Endodermal cell (in vitro differentiated cells): ENCODE measurements at regions not wholly inside any gene's neighbourhood (a gene's known extent, or its start where the extent isn't known, plus 50 kb on each side); places are given as distances from the start of the nearest gene placed in this dataset.

Source experiments
- DNase-seq: peaks from one replicate; pipeline ENCODE4 v3.0.0-alpha.2; 2017
- H3K27ac ChIP-seq: 2 replicates; pipeline ENCODE4 v1.5.1; 2013; ENCODE audit warnings: mild to moderate bottlenecking, low read depth, low read length, moderate library complexity
- H3K27me3 ChIP-seq: 2 replicates; pipeline ENCODE4 v1.6.1; 2013; ENCODE audit warnings: mild to moderate bottlenecking, low read length, moderate library complexity; ENCODE audit not compliant: insufficient read depth, control insufficient read depth, poor library complexity, severe bottlenecking
- H3K36me3 ChIP-seq: 2 replicates; pipeline ENCODE4 v1.7.0; 2013; ENCODE audit warnings: mild to moderate bottlenecking, low read length, moderate library complexity; ENCODE audit not compliant: control insufficient read depth, insufficient read depth
- H3K4me1 ChIP-seq: one replicate; pipeline ENCODE4 v1.7.0; 2013; ENCODE audit warnings: low read length; ENCODE audit not compliant: control insufficient read depth, insufficient read depth
- H3K4me3 ChIP-seq: 2 replicates; pipeline ENCODE4 v1.5.1; 2013; ENCODE audit warnings: mild to moderate bottlenecking, low read length, moderate library complexity
- H3K9ac ChIP-seq: 2 replicates; pipeline ENCODE4 v1.6.1; 2013; ENCODE audit warnings: mild to moderate bottlenecking, low read length, moderate library complexity; ENCODE audit not compliant: poor library complexity, severe bottlenecking; ENCODE audit errors: extremely low read depth
- H3K9me3 ChIP-seq: 2 replicates; pipeline ENCODE4 v1.6.1; 2013; ENCODE audit warnings: mild to moderate bottlenecking, low read length, moderate library complexity; ENCODE audit not compliant: control insufficient read depth
- H3K27ac Mint-ChIP-seq: 2 replicates; pipeline ENCODE4 v1.8.0; 2020; ENCODE audit warnings: mixed read lengths
- H3K27me3 Mint-ChIP-seq: 2 replicates; pipeline ENCODE4 v1.8.0; 2021; ENCODE audit warnings: mild to moderate bottlenecking, mixed read lengths; ENCODE audit not compliant: insufficient read depth
- H3K36me3 Mint-ChIP-seq: 2 replicates; pipeline ENCODE4 v1.8.0; 2020; ENCODE audit warnings: low read depth, mixed read lengths
- H3K4me1 Mint-ChIP-seq: 2 replicates; pipeline ENCODE4 v1.8.0; 2020; ENCODE audit warnings: mixed read lengths
- H3K4me3 Mint-ChIP-seq: 2 replicates; pipeline ENCODE4 v1.8.0; 2020; ENCODE audit warnings: mild to moderate bottlenecking, moderate library complexity, mixed read lengths
- H3K9me3 Mint-ChIP-seq: 2 replicates; pipeline ENCODE4 v1.8.0; 2020; ENCODE audit warnings: mild to moderate bottlenecking, mixed read lengths
- WGBS, 2 experiments: methylation state at CpG; one replicate each; pipeline versions ENCODE4 v1.1.5 to v1.1.7; 2013; ENCODE audit warnings: missing lambda C conversion rate in 2 of 2, mixed read lengths in 1 of 2; ENCODE audit not compliant: insufficient coverage in 1 of 2, insufficient read length in 1 of 2; 5-methylcytosine and 5-hydroxymethylcytosine counted together
- TF ChIP-seq, protein P1 (sequence below): fragments of 200-600 bp; sonication (generic); conservative IDR thresholded peaks from 2 replicates; pipeline ENCODE4 v1.5.0; 2021; ENCODE audit warnings: antibody characterized with exemption, mild to moderate bottlenecking

DNA sequence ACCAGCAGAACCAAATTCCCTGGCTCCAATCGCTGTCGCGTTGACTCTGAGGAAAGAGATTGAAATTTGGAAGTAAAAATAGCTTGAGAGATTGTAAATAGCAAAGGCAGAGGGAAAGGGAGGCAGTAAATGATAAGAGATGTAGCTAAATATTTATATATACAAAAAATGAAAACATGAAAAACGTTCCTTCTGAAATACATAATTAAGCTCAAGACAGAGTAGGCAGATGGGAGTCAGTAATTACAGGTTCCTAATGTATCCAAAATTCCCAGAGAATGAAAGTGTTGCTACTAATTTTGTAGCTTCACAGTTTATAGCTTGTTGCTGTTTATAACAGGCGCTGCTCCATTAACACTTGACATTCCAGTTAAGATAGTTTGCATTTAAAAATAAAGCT is 648.7 kb downstream of the KCNA4 start:
- Mint-ChIP-seq H3K27me3 (peaks cover 46% of the 10 kb centered on the region), H3K4me3 (no peak overlapping the region)
- peaks cover 8% of the 10 kb centered on the region for H3K27me3 ChIP-seq

GRCh38 chr11:29364006-29364405 is 652.8 kb downstream of the KCNA4 start:
- 90 to 96% methylated on average over 2 of the region's 2 CpGs for WGBS, 2 experiments
- Histone ChIP-seq H3K4me1 (no peaks in the 10 kb centered on the region), H3K27ac (no peak overlapping the region), H3K36me3 (no peaks in the 10 kb centered on the region), H3K27me3 (peaks cover 8% of the 10 kb centered on the region), H3K4me3 (no peak overlapping the region), H3K9me3 (no peaks in the 10 kb centered on the region), H3K9ac (no peak overlapping the region)
- Mint-ChIP-seq H3K27ac (no peak overlapping the region), H3K27me3 (peaks cover 63% of the 10 kb centered on the region), H3K4me3 (no peak overlapping the region), H3K9me3 (no peaks in the 10 kb centered on the region), H3K4me1 (no peaks in the 10 kb centered on the region), H3K36me3 (no peaks in the 10 kb centered on the region)
- TF ChIP-seq, protein P1, sequence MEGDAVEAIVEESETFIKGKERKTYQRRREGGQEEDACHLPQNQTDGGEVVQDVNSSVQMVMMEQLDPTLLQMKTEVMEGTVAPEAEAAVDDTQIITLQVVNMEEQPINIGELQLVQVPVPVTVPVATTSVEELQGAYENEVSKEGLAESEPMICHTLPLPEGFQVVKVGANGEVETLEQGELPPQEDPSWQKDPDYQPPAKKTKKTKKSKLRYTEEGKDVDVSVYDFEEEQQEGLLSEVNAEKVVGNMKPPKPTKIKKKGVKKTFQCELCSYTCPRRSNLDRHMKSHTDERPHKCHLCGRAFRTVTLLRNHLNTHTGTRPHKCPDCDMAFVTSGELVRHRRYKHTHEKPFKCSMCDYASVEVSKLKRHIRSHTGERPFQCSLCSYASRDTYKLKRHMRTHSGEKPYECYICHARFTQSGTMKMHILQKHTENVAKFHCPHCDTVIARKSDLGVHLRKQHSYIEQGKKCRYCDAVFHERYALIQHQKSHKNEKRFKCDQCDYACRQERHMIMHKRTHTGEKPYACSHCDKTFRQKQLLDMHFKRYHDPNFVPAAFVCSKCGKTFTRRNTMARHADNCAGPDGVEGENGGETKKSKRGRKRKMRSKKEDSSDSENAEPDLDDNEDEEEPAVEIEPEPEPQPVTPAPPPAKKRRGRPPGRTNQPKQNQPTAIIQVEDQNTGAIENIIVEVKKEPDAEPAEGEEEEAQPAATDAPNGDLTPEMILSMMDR, result no peak
- DNase-seq, result no peak

More for the DNA sequence above, 648.7 kb downstream of the KCNA4 start:
- Mint-ChIP-seq H3K27ac (no peak overlapping the region), H3K9me3 (peaks cover 9% of the 10 kb centered on the region), H3K36me3 (no peaks in the 10 kb centered on the region), H3K4me1 (no peaks in the 10 kb centered on the region)
- Histone ChIP-seq H3K36me3 (no peaks in the 10 kb centered on the region), H3K4me1 (no peaks in the 10 kb centered on the region), H3K27ac (no peak overlapping the region), H3K4me3 (no peak overlapping the region), H3K9me3 (no peaks in the 10 kb centered on the region), H3K9ac (no peak overlapping the region)
- DNase-seq, result no peak
- TF ChIP-seq, protein P1, result no peak
- 87 to 100% methylated on average over 3 to 5 of the region's 5 CpGs for WGBS, 2 experiments

GRCh38 chr11:29361369-29361768 is 655.5 kb downstream of the KCNA4 start:
- Histone ChIP-seq H3K4me3 (no peak overlapping the region), H3K27ac (no peak overlapping the region), H3K36me3 (no peaks in the 10 kb centered on the region), H3K27me3 (peaks cover 5% of the 10 kb centered on the region), H3K9me3 (no peaks in the 10 kb centered on the region), H3K9ac (no peak overlapping the region), H3K4me1 (no peaks in the 10 kb centered on the region)
- no peak for DNase-seq
- TF ChIP-seq, protein P1, result no peak
- H3K36me3 Mint-ChIP-seq, result no peaks in the 10 kb centered on the region
- no peak overlapping the region for H3K4me3 Mint-ChIP-seq
- H3K9me3 Mint-ChIP-seq, result peaks cover 4% of the 10 kb centered on the region
- WGBS, 2 experiments, result 83% methylated on average over 1 of the region's 1 CpG; no CpG with 5 or more reads in 1 of the 2 experiments
- H3K27ac Mint-ChIP-seq, result no peak overlapping the region
- H3K4me1 Mint-ChIP-seq, result no peaks in the 10 kb centered on the region
- H3K27me3 Mint-ChIP-seq, result peaks cover 53% of the 10 kb centered on the region
